KG1 (cell line): ENCODE measurements at regions not wholly inside any gene's neighbourhood (a gene's known extent, or its start where the extent isn't known, plus 50 kb on each side); places are given as distances from the start of the nearest gene placed in this dataset.

Source experiments
- DNase-seq: peaks from one replicate; lab custom pipeline; 2025; lab: John Stamatoyannopoulos, UW

GRCh38 chr3:167895178-167895577, 159.7 kb downstream of the SERPINI1 start:
- no peak for DNase-seq

GRCh38 chr3:167892205-167892604, 156.7 kb downstream of the SERPINI1 start:
- DNase-seq, result no peak

DNA sequence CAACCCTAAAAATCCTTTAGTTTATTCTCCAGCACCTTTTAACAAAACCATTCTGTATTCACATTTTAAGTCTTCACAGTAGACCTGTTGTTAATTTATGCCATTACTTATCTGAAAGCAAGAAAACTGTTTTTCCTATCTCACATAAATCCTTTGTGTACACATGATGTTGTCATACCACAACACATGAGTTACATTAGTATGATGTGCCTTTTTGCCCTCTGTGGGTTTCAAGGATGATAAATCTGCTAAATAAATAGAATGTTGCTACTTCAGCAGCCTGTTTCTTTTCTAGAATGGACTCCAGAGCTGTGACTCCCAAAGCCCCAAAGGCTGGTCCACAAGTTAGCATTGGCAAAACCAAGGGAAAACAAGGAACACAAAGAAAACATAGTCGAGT, 151.6 kb downstream of the SERPINI1 start:
- DNase-seq, result no peak

DNA sequence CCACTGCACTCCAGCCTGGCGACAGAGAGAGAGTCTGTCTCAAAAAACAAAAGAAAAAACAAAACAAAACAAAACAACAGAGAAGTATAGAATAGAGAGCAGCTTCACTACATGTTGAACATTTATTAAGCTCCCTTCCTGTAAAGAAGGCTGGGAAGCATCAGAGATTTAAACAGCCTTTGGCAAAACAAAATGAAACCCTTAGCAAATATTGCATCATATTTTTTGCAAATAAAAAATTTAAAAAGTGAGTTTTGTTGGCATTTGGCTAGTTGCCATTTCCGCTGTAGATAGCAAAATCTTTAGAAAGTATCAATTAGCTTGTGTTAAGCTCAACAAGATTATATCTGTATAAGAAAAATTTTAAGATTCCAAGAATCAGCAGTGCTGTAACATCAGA, 151.2 kb downstream of the SERPINI1 start:
- DNase-seq, result no peak

DNA sequence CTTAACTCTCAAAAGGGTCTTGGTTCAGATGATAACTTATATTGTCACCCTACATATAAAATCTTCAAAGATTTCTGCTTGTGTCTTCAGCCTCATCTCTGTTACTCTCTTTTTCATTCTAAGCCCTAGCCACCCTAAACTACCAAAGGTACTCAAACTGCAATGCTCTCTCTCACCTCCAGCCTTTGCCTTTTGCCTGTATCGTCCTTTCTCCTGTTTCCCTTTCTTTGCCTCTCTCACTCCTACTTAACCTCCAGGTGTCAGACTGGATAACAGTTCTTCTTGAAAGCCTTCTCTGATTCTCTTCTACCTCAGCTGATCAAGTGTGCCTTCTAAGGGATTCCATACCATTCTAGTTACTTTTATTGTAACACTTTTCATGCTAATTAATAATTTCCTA, 149.8 kb downstream of the SERPINI1 start:
- DNase-seq, result no peak

DNA sequence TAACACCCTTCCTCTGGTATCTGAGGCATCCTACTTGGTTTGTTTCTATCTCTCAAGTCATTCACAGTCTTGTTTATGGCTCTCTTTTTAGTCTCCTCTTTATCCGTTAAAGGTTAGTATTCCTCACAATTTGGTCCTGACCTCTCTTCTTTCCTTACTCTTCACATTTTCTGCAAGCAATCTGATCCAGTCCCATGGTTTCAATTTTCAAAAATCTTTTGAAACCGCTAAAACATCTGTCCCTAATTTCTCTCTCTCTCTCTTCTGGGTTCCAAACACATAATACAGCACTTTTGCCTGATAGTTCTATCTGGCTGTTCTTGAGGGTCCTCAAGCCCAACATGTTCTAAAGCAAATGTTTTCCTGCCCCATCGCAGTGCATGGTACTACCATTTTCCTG, 149.0 kb downstream of the SERPINI1 start:
- DNase-seq, result no peak

DNA sequence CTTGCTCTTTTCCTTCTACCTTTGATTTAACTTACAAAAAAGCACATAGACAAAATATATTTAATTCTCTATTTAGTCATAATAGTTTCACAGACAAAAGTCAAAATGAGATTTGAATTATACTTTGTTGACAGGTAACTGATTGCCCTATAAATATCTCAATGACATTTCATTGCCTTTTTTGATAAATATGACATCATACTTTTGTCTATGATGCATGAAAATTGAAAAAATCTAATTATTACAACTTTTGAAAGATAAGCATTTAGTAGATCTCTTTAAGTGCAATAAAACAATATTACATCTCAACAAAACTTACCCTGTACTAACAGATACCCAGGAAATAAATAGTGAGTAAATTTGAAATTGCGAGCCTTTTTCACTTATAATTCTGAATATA, 147.9 kb downstream of the SERPINI1 start:
- DNase-seq, result no peak

- DNase-seq, result peak; percentile 40
Measured at GRCh38 chr3:167882057-167882667, 146.6 kb downstream of the SERPINI1 start.

- no peak for DNase-seq
Measured at GRCh38 chr3:167880183-167880582, 144.7 kb downstream of the SERPINI1 start.

DNA sequence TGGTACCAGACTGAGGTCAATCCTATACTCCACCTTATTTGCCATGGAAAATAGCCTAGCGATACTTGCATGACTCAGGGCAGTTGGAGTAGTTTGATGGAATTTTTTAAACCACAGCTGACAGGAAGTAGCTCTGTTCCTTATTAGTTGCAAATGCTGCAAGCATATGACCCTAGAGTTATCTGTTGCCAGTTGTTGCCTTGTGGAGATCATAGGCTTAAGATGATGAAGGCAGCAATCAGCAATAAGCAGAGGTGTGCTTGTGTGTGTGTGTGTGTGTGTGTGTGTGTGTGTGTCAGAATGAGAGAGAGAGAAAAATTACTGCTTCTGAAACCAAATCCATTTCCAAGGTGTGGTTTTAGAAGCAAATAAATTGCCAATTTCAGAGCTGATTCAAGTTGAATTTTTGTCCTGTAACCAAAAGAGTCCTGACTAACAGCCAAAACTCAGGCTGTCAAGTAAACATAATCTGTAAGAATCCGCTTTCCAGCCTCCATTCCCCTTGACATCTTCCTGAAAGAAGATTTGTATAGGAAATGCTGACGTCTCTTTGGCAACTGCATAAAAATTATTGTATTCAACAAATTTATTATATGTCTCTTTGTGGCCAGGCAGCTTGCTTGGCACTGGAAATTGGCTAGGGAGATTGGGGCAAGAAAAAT, 141.2 kb downstream of the SERPINI1 start:
- DNase-seq, result no peak
